ENCODE measurements at regions not wholly inside any gene's neighbourhood (a gene's known extent, or its start where the extent isn't known, plus 50 kb on each side); places are given as distances from the start of the nearest gene placed in this dataset.

- TF ChIP-seq MITF (IDR thresholded peaks at IDR 0.05) (no peak), ZNF408 (CRISPR knock-in tag; IDR thresholded peaks at IDR 0.05; ENCODE audit: low read depth) (no peak), PTTG1 (tag; IDR thresholded peaks at IDR 0.05; ENCODE audit: low read depth) (no peak), GTF2F1 (IDR thresholded peaks at IDR 0.05; ENCODE audit: low read depth, low read length) (no peak), SUPT5H (IDR thresholded peaks at IDR 0.05) (no peak), ZNF121 (CRISPR knock-in tag; conservative IDR thresholded peaks at IDR 0.05) (no peak), NBN (IDR thresholded peaks at IDR 0.05; ENCODE audit: low read depth) (no peak), MEF2D (tag; conservative IDR thresholded peaks at IDR 0.05; ENCODE audit: low read depth) (no peak)
Observed at GRCh38 chr3:82001276-82001923, 240.0 kb upstream of the GBE1 start (continued).

GRCh38 chr3:82000773-82001172, 239.3 kb upstream of the GBE1 start:
- ChIA-PET CTCF (ENCODE audit: low intra/inter-chr PET ratio) (no interaction called here), POLR2A (no interaction called here)
- FAIRE-seq (no peak), DNase-seq (ENCODE audit: extremely low read depth in 1 of 4, low spot score in 3 of 4) (no peak), ATAC-seq (no peak)
- no peak overlapping the region for H2AFZ ChIP-seq (ENCODE audit: low read depth, low read length)
- H4K20me1 ChIP-seq (replicated peaks; ENCODE audit: control insufficient read depth, insufficient read depth, low read length): no peaks in the 10 kb centered on the region
- in situ Hi-C loops (cut with MboI) (no loop called here), intact Hi-C loops (cut with micrococcal nuclease) (no loop called here)
- no peaks in the 10 kb centered on the region for H3K27me3 ChIP-seq (ENCODE audit: control insufficient read depth in 2 of 2, insufficient read depth in 2 of 2, low read length in 2 of 2)
- no peak overlapping the region for H3K4me3 ChIP-seq
- H3K36me3 ChIP-seq (ENCODE audit: control insufficient read depth, insufficient read depth, low read length): no peaks in the 10 kb centered on the region
- H3K9ac ChIP-seq (ENCODE audit: insufficient read depth in 1 of 2, low read depth in 2 of 2, low read length in 2 of 2): no peak overlapping the region
- H3K4me1 ChIP-seq (replicated peaks in 1 of 2; ENCODE audit: control insufficient read depth in 2 of 2, insufficient read depth in 2 of 2, low read length in 2 of 2): no peaks in the 10 kb centered on the region
- TF ChIP-seq OTX1 (CRISPR knock-in tag; IDR thresholded peaks at IDR 0.05) (no peak), CREM (IDR thresholded peaks at IDR 0.05; ENCODE audit: low read depth) (no peak), NCOR1 (IDR thresholded peaks at IDR 0.05) (no peak), DMBX1 (CRISPR knock-in tag; IDR thresholded peaks at IDR 0.05; ENCODE audit: borderline replicate concordance) (no peak), LCOR (CRISPR knock-in tag; IDR thresholded peaks at IDR 0.05) (no peak), RFX5 (IDR thresholded peaks at IDR 0.05; ENCODE audit: low read depth, low read length) (no peak), BCOR (IDR thresholded peaks at IDR 0.05) (no peak), TSC22D4 (tag; IDR thresholded peaks at IDR 0.05) (no peak), BRD4 (IDR thresholded peaks at IDR 0.05) (no peak), ETV5 (CRISPR knock-in tag; IDR thresholded peaks at IDR 0.05; ENCODE audit: low read depth) (no peak), MEF2A (IDR thresholded peaks at IDR 0.05; ENCODE audit: control insufficient read depth, low read depth, low read length) (no peak), ZNF232 (CRISPR knock-in tag; IDR thresholded peaks at IDR 0.05) (no peak), MYNN (IDR thresholded peaks at IDR 0.05) (no peak), MYNN (CRISPR knock-in tag; IDR thresholded peaks at IDR 0.05) (no peak), GTF2F1 (IDR thresholded peaks at IDR 0.05; ENCODE audit: low read depth, low read length) (no peak)
- TF ChIP-seq, protein P1, sequence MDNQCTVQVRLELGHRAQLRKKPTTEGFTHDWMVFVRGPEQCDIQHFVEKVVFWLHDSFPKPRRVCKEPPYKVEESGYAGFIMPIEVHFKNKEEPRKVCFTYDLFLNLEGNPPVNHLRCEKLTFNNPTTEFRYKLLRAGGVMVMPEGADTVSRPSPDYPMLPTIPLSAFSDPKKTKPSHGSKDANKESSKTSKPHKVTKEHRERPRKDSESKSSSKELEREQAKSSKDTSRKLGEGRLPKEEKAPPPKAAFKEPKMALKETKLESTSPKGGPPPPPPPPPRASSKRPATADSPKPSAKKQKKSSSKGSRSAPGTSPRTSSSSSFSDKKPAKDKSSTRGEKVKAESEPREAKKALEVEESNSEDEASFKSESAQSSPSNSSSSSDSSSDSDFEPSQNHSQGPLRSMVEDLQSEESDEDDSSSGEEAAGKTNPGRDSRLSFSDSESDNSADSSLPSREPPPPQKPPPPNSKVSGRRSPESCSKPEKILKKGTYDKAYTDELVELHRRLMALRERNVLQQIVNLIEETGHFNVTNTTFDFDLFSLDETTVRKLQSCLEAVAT (IDR thresholded peaks at IDR 0.05): no peak
- BruUV-seq (replicated peaks): no TSS peak
- WGBS (ENCODE audit: insufficient coverage, low coverage, missing lambda C conversion rate): 0% methylated on average over 1 of the region's 1 CpG
- no peak overlapping the region for H3K27ac ChIP-seq (ENCODE audit: extremely low read depth, low read depth, low read length)
- no peak overlapping the region for H3K4me2 ChIP-seq (ENCODE audit: insufficient read depth, low read length)
- no peaks in the 10 kb centered on the region for H3K9me3 ChIP-seq (replicated peaks; ENCODE audit: control insufficient read depth, insufficient read depth, low read depth, low read length)
- H3K79me2 ChIP-seq (ENCODE audit: control insufficient read depth, insufficient read depth, low read length): no peaks in the 10 kb centered on the region
- no peaks in the 10 kb centered on the region for H3K9me1 ChIP-seq (ENCODE audit: control insufficient read depth, insufficient read depth, low read length)
